ENCODE measurements at regions not wholly inside any gene's neighbourhood (a gene's known extent, or its start where the extent isn't known, plus 50 kb on each side); places are given as distances from the start of the nearest gene placed in this dataset.

DNA sequence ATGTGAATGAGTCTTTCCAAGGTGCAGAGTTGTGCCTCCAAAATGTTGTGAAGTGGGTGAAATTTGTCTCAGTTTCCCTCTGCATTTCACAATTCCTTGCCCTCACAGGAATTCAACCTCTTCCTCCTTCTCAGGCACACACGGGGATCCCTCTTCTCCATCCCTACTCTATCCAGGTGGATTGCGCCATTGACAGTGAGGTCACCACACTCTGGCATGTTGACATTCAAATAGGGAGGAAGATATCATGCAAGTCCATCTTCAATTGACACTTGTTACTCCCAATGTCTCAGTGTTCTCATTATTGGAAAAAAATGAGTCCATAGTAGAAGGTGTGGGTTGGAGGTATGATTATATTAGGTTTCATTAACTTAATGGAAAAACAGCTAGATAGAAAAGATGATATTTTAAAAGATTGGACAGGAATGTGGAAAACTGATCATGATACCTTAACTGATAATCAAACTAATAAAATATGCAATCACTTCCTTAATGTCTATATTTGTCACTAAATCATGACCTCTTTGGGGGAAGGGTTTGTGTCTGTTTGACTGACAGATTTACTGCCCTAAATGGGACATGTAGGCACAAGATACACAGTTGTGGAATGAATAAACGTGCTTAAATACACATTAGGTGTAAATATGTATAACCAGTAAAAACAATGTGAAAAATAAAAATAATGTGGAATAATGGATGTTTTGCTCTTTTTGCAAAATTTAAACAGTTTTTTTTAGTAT lies 213.8 kb upstream of the SLC8A1 start:
- TF ChIP-seq, protein P1, sequence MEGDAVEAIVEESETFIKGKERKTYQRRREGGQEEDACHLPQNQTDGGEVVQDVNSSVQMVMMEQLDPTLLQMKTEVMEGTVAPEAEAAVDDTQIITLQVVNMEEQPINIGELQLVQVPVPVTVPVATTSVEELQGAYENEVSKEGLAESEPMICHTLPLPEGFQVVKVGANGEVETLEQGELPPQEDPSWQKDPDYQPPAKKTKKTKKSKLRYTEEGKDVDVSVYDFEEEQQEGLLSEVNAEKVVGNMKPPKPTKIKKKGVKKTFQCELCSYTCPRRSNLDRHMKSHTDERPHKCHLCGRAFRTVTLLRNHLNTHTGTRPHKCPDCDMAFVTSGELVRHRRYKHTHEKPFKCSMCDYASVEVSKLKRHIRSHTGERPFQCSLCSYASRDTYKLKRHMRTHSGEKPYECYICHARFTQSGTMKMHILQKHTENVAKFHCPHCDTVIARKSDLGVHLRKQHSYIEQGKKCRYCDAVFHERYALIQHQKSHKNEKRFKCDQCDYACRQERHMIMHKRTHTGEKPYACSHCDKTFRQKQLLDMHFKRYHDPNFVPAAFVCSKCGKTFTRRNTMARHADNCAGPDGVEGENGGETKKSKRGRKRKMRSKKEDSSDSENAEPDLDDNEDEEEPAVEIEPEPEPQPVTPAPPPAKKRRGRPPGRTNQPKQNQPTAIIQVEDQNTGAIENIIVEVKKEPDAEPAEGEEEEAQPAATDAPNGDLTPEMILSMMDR (IDR thresholded peaks at IDR 0.05): no peak
- TF ChIP-seq POLR2A (IDR thresholded peaks at IDR 0.05): no peak
